WTC11 (cell line): ENCODE measurements at regions not wholly inside any gene's neighbourhood (a gene's known extent, or its start where the extent isn't known, plus 50 kb on each side); places are given as distances from the start of the nearest gene placed in this dataset.

ENCODE experiments used
- ATAC-seq: fragments of 200-7000 bp; cut with Tn5 transposase; 2 replicates; pipeline ENCODE4 v1.10.0; 2021; ENCODE audit warnings: mild to moderate bottlenecking, moderate library complexity
- CTCF ChIA-PET: fragments of 300-600 bp; sonication (Branson Sonifier 250); formaldehyde crosslinking; loops from one replicate; lab custom pipeline; 2021; ENCODE audit warnings: antibody characterized with exemption; lab: Charles Lee
- POLR2A ChIA-PET: fragments of 350-600 bp; sonication (Branson Sonifier 250); formaldehyde crosslinking; loops from one replicate; lab custom pipeline; 2021; ENCODE audit warnings: antibody characterized with exemption; lab: Charles Lee
- DNase-seq: peaks from one replicate; pipeline ENCODE4 v3.0.0; 2021; ENCODE audit warnings: low spot score
- H3K27ac Mint-ChIP-seq: 2 replicates; pipeline ENCODE4 v1.8.0; 2021; ENCODE audit warnings: mixed read lengths
- H3K27me3 Mint-ChIP-seq: 2 replicates; pipeline ENCODE4 v1.8.0; 2021; ENCODE audit warnings: low read depth, mild to moderate bottlenecking, moderate library complexity, mixed read lengths
- H3K36me3 Mint-ChIP-seq: 2 replicates; pipeline ENCODE4 v1.8.0; 2021; ENCODE audit warnings: mixed read lengths
- H3K4me1 Mint-ChIP-seq: 2 replicates; pipeline ENCODE4 v1.8.0; 2022; ENCODE audit warnings: mixed read lengths
- H3K4me3 Mint-ChIP-seq: 2 replicates; pipeline ENCODE4 v1.8.0; 2021; ENCODE audit warnings: mild to moderate bottlenecking, moderate library complexity, mixed read lengths
- H3K9me3 Mint-ChIP-seq: 2 replicates; pipeline ENCODE4 v1.8.0; 2021; ENCODE audit warnings: mixed read lengths
- CTCF ChIP-seq: fragments of 200-600 bp; IDR thresholded peaks from 2 replicates; pipeline ENCODE4 v1.8.0; 2022; ENCODE audit warnings: antibody characterized with exemption
- ETV6 ChIP-seq: sonication (generic); formaldehyde crosslinking; IDR thresholded peaks from 2 replicates; pipeline ENCODE4 v1.8.1; 2022; ENCODE audit warnings: mild to moderate bottlenecking, missing genetic modification reagents
- GABPB1 ChIP-seq: sonication (generic); formaldehyde crosslinking; IDR thresholded peaks from 2 replicates; pipeline ENCODE4 v1.8.1; 2023; ENCODE audit warnings: mild to moderate bottlenecking, missing genetic modification reagents
- HMGA2 ChIP-seq: fragments of 250-450 bp; sonication (Bioruptor Pico); IDR thresholded peaks from 2 replicates; pipeline ENCODE4 v1.4.0; 2021; ENCODE audit warnings: mild to moderate bottlenecking, moderate library complexity
- JUN ChIP-seq: sonication (generic); formaldehyde crosslinking; IDR thresholded peaks from 2 replicates; pipeline ENCODE4 v1.8.0; 2023; ENCODE audit warnings: mild to moderate bottlenecking, missing genetic modification reagents
- MXD4 ChIP-seq: fragments of 250-450 bp; sonication (Bioruptor Pico); IDR thresholded peaks from 2 replicates; pipeline ENCODE4 v1.8.0; 2021; ENCODE audit warnings: mild to moderate bottlenecking, moderate library complexity, borderline replicate concordance
- NFATC4 ChIP-seq: fragments of 250-450 bp; sonication (Bioruptor Pico); IDR thresholded peaks from 2 replicates; pipeline ENCODE4 v1.9.0; 2021; ENCODE audit warnings: mild to moderate bottlenecking
- PRRX2 ChIP-seq: fragments of 250-450 bp; sonication (Bioruptor Pico); IDR thresholded peaks from 2 replicates; pipeline ENCODE4 v1.8.0; 2021; ENCODE audit warnings: mild to moderate bottlenecking
- SMAD4 ChIP-seq: sonication (generic); formaldehyde crosslinking; IDR thresholded peaks from 2 replicates; pipeline ENCODE4 v1.8.0; 2022; ENCODE audit warnings: mild to moderate bottlenecking, missing genetic modification reagents
- SOX15 ChIP-seq: fragments of 250-450 bp; sonication (Bioruptor Pico); IDR thresholded peaks from 2 replicates; pipeline ENCODE4 v1.9.0; 2021; ENCODE audit warnings: mild to moderate bottlenecking
- SP1 ChIP-seq: sonication (generic); formaldehyde crosslinking; conservative IDR thresholded peaks from 2 replicates; pipeline ENCODE4 v1.8.1; 2022; ENCODE audit warnings: missing genetic modification reagents
- TEAD4 ChIP-seq: sonication (generic); formaldehyde crosslinking; IDR thresholded peaks from 2 replicates; pipeline ENCODE4 v1.8.0; 2022; ENCODE audit warnings: mild to moderate bottlenecking, missing genetic modification reagents
- ZBTB43 ChIP-seq: sonication (generic); formaldehyde crosslinking; IDR thresholded peaks from 2 replicates; pipeline ENCODE4 v1.8.1; 2023; ENCODE audit warnings: mild to moderate bottlenecking, missing genetic modification reagents
- ZNF121 ChIP-seq: sonication (generic); formaldehyde crosslinking; IDR thresholded peaks from 2 replicates; pipeline ENCODE4 v1.8.0; 2023; ENCODE audit warnings: missing genetic modification reagents
- ZNF219 ChIP-seq: sonication (generic); formaldehyde crosslinking; IDR thresholded peaks from 2 replicates; pipeline ENCODE4 v1.8.0; 2023; ENCODE audit warnings: missing genetic modification reagents, mild to moderate bottlenecking, borderline replicate concordance
- ZNF396 ChIP-seq: fragments of 250-450 bp; sonication (Bioruptor Pico); IDR thresholded peaks from 2 replicates; pipeline ENCODE4 v1.8.0; 2021; ENCODE audit warnings: mild to moderate bottlenecking, moderate library complexity, borderline replicate concordance
- ZNF423 ChIP-seq: fragments of 250-450 bp; sonication (Bioruptor Pico); IDR thresholded peaks from 2 replicates; pipeline ENCODE4 v2.1.2; 2022; ENCODE audit warnings: mild to moderate bottlenecking, moderate library complexity
- ZNF671 ChIP-seq: fragments of 250-450 bp; sonication (Bioruptor Pico); IDR thresholded peaks from 2 replicates; pipeline ENCODE4 v1.8.0; 2021; ENCODE audit warnings: mild to moderate bottlenecking
- TF ChIP-seq, protein P1 (sequence below): fragments of 250-450 bp; sonication (Bioruptor Pico); IDR thresholded peaks from 2 replicates; pipeline ENCODE4 v1.9.0; 2021; ENCODE audit warnings: mild to moderate bottlenecking
- TF ChIP-seq, protein P2 (sequence below): fragments of 250-450 bp; sonication (Bioruptor Pico); IDR thresholded peaks from 2 replicates; pipeline ENCODE4 v1.9.0; 2021; ENCODE audit warnings: mild to moderate bottlenecking
- TF ChIP-seq, protein P3 (sequence below): sonication (generic); formaldehyde crosslinking; IDR thresholded peaks from 2 replicates; pipeline ENCODE4 v1.8.0; 2023; ENCODE audit warnings: missing genetic modification reagents, mild to moderate bottlenecking, borderline replicate concordance

DNA sequence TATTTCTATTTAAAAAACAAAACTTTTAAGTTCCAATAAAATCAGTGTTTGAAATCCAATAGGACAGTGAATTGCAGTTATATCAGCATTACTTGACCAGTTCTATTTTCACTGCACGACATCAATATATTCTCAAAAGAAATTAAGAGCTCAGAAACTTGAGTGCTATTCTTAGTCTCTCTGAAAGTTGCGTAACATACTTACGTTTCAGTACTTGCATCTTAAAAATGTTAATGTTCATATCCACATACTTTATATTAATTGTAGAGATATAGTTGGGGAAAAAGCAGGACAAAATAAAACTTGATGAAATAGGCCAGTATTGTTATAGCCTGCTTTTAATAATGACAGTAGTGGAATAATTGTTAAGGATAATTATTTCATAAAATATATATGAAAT lies 720.5 kb upstream of the PCDH9 start:
- Mint-ChIP-seq H3K4me3 (no peak overlapping the region), H3K4me1 (no peaks in the 10 kb centered on the region), H3K36me3 (no peaks in the 10 kb centered on the region), H3K27ac (no peak overlapping the region), H3K9me3 (no peaks in the 10 kb centered on the region), H3K27me3 (no peaks in the 10 kb centered on the region)
- ChIA-PET CTCF (no interaction called here), POLR2A (no interaction called here)
- ATAC-seq (no peak), DNase-seq (no peak)
- TF ChIP-seq, protein P1, sequence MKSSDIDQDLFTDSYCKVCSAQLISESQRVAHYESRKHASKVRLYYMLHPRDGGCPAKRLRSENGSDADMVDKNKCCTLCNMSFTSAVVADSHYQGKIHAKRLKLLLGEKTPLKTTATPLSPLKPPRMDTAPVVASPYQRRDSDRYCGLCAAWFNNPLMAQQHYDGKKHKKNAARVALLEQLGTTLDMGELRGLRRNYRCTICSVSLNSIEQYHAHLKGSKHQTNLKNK (CRISPR knock-in tag): no peak
- TF ChIP-seq MXD4 (no peak), ZNF423 (CRISPR knock-in tag) (no peak), HMGA2 (CRISPR knock-in tag) (no peak), ETV6 (CRISPR knock-in tag) (no peak), NFATC4 (no peak), ZNF396 (CRISPR knock-in tag) (no peak), PRRX2 (no peak), TEAD4 (no peak), SMAD4 (CRISPR knock-in tag) (no peak), JUN (CRISPR knock-in tag) (no peak), SP1 (CRISPR knock-in tag) (no peak), GABPB1 (CRISPR knock-in tag) (no peak)
- TF ChIP-seq, protein P2, sequence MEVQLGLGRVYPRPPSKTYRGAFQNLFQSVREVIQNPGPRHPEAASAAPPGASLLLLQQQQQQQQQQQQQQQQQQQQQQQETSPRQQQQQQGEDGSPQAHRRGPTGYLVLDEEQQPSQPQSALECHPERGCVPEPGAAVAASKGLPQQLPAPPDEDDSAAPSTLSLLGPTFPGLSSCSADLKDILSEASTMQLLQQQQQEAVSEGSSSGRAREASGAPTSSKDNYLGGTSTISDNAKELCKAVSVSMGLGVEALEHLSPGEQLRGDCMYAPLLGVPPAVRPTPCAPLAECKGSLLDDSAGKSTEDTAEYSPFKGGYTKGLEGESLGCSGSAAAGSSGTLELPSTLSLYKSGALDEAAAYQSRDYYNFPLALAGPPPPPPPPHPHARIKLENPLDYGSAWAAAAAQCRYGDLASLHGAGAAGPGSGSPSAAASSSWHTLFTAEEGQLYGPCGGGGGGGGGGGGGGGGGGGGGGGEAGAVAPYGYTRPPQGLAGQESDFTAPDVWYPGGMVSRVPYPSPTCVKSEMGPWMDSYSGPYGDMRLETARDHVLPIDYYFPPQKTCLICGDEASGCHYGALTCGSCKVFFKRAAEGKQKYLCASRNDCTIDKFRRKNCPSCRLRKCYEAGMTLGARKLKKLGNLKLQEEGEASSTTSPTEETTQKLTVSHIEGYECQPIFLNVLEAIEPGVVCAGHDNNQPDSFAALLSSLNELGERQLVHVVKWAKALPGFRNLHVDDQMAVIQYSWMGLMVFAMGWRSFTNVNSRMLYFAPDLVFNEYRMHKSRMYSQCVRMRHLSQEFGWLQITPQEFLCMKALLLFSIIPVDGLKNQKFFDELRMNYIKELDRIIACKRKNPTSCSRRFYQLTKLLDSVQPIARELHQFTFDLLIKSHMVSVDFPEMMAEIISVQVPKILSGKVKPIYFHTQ: no peak
- TF ChIP-seq, protein P3, sequence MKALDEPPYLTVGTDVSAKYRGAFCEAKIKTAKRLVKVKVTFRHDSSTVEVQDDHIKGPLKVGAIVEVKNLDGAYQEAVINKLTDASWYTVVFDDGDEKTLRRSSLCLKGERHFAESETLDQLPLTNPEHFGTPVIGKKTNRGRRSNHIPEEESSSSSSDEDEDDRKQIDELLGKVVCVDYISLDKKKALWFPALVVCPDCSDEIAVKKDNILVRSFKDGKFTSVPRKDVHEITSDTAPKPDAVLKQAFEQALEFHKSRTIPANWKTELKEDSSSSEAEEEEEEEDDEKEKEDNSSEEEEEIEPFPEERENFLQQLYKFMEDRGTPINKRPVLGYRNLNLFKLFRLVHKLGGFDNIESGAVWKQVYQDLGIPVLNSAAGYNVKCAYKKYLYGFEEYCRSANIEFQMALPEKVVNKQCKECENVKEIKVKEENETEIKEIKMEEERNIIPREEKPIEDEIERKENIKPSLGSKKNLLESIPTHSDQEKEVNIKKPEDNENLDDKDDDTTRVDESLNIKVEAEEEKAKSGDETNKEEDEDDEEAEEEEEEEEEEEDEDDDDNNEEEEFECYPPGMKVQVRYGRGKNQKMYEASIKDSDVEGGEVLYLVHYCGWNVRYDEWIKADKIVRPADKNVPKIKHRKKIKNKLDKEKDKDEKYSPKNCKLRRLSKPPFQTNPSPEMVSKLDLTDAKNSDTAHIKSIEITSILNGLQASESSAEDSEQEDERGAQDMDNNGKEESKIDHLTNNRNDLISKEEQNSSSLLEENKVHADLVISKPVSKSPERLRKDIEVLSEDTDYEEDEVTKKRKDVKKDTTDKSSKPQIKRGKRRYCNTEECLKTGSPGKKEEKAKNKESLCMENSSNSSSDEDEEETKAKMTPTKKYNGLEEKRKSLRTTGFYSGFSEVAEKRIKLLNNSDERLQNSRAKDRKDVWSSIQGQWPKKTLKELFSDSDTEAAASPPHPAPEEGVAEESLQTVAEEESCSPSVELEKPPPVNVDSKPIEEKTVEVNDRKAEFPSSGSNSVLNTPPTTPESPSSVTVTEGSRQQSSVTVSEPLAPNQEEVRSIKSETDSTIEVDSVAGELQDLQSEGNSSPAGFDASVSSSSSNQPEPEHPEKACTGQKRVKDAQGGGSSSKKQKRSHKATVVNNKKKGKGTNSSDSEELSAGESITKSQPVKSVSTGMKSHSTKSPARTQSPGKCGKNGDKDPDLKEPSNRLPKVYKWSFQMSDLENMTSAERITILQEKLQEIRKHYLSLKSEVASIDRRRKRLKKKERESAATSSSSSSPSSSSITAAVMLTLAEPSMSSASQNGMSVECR (CRISPR knock-in tag): no peak

DNA sequence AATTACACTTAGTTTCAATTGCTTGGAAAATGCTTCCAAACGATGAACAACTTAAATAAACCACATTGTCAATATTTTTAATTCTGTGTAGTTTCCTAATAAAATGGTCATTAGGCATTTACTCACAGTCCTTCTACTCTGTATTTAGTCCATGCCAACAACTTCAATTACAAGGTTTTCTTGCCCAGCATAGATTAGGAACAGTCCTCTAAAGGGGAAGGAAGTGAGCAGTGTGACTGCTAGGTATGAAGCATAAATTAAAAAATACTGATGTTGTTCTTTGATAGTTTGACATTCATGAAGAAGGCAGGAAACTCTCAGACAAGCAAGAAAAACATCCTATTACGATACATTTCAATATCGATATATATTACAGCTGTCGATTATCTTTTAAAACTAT lies 716.0 kb upstream of the PCDH9 start:
- POLR2A ChIA-PET: no interaction called here
- no peaks in the 10 kb centered on the region for H3K27me3 Mint-ChIP-seq
- no peak overlapping the region for H3K4me3 Mint-ChIP-seq
- no peak overlapping the region for H3K27ac Mint-ChIP-seq
- H3K36me3 Mint-ChIP-seq: no peaks in the 10 kb centered on the region
- TF ChIP-seq ZBTB43 (CRISPR knock-in tag) (no peak), PRRX2 (no peak), ZNF121 (CRISPR knock-in tag) (no peak), ZNF219 (CRISPR knock-in tag) (no peak), SOX15 (CRISPR knock-in tag) (no peak), ZNF671 (CRISPR knock-in tag) (no peak), CTCF (no peak)
- no peak for DNase-seq
- no peak for ATAC-seq
- H3K9me3 Mint-ChIP-seq: no peaks in the 10 kb centered on the region
- CTCF ChIA-PET: no interaction called here
- no peaks in the 10 kb centered on the region for H3K4me1 Mint-ChIP-seq
